ENCODE measurements at regions not wholly inside any gene's neighbourhood (a gene's known extent, or its start where the extent isn't known, plus 50 kb on each side); places are given as distances from the start of the nearest gene placed in this dataset.
"Not testable (repeated sequence)": the region's sequence is repeated elsewhere in the genome, so short reads cannot be mapped to it uniquely, and the experiment has no call there.

- DNase-seq, result no peak
Measured at GRCh38 chr4:60879135-60879701, 320.9 kb upstream of the ADGRL3 start.

- DNase-seq, result peak; percentile 11
Measured at GRCh38 chr4:60884587-60884986, 315.5 kb upstream of the ADGRL3 start.

- DNase-seq, result no peak
Measured at GRCh38 chr4:60885011-60885410, 315.1 kb upstream of the ADGRL3 start.

DNA sequence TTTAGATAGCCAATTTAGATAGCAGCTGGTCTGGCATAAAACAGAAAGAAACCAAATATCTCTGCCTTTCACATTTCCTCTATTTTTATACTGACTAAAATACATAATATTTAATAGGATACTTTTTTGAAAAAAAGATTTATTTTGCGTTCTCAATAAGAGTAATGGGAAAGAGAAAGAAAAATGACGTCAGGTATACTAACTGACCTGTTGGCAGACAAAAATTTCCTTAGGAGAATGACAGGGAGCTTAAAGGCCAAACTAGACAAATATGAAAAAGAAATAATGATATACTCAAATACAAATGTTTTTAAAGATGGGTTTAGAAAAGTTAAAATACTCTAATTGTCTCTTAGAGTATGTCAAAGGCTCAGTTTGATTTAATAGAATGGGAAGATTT, 309.4 kb upstream of the ADGRL3 start:
- DNase-seq, result no peak

DNA sequence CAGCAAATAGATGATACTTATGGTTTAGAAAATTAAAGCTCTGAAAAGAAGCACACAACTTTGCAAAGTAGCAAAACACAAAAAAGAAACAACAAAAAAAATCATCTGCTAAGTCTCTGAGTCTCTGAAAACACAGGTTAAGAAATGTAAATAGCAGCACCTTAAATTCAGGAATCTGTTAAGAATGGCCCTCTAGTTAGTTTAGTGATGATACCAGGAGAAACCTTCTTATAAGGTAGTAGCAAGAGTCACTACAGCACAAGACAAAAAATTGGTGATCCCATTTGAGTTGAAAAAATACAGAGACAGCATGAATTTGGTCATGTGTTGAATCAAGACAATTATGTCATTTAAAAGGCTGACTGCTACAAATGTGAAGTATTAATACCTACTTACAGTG, 308.2 kb upstream of the ADGRL3 start:
- no peak for DNase-seq

- no peak for DNase-seq
Measured at GRCh38 chr4:60897415-60897814, 302.7 kb upstream of the ADGRL3 start.

DNA sequence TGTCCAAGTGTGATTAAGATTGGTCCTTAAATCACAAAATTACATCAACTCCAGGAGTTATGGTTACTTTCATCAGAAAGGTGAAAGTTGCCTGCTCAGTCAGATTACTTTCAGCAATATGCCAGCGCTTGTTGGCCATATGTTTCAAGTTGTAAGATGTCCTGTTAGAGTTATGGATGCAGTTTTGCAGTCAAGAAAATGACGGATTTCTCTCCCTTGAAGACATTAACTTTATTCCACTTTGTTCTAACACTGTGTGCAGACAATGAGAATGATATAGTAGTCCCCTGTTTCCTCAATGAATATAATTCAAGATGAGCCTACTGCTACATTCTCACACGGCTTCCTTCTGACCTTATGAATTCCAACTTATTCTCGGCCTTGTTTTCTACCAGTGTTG, 295.0 kb upstream of the ADGRL3 start:
- no peak for DNase-seq

- no peak for DNase-seq
Measured at GRCh38 chr4:60911127-60911526, 289.0 kb upstream of the ADGRL3 start.

DNA sequence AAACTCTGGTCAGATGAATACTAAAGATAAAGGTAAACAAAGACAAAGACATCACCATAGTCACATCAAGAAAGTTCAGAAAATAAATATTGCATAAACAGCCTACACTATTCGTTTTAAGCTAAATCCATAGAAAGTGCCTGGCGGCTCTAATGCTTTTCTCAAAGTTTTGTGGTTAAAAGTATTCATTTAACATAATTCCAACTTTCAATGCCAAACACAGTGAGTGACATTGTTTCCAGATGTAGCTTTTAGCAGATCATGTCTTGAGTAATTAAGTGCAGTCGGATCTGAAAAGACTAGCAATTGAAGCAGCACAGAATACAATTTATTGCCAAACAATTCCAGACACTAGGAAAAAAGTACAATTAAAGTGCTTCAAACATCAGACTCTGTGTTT, 287.1 kb upstream of the ADGRL3 start:
- no peak for DNase-seq

DNA sequence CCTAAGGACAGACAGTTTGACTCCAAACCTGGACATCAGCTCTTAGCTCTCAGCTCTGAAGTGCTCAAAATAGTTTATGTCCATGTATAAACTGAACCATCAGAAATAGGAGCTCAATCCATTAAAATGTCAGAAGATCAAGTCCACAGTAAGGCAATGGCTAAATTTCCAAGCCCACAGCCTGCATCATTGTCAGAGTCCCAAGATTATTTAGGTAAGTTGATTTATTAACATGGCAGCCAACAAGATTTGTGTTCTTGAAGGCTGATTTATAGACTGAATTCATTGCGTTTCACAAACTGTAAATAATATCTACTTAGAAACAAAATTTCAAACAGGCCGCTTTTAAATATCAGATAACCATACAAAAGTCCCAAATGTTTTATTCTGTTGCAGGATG, 286.5 kb upstream of the ADGRL3 start:
- DNase-seq, result peak; percentile 29

DNA sequence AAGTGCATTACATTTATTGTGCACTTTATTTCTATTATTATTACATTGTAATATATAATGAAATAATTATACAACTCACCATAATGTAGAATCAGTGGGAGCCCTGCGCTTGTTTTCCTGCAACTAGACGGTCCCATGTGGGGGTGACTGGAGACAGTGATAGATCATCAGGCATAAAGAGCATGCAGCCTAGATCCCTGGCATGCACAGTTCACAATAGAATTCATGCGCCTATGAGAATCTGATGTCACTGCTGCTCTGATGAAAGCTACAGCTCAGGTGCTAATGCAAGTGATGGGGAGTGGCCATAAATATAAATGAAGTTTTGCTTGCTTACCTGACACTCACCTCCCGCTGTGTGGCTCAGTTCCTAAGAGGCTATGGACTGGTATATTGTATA, 278.4 kb upstream of the ADGRL3 start:
- DNase-seq, result not testable (repeated sequence)

DNA sequence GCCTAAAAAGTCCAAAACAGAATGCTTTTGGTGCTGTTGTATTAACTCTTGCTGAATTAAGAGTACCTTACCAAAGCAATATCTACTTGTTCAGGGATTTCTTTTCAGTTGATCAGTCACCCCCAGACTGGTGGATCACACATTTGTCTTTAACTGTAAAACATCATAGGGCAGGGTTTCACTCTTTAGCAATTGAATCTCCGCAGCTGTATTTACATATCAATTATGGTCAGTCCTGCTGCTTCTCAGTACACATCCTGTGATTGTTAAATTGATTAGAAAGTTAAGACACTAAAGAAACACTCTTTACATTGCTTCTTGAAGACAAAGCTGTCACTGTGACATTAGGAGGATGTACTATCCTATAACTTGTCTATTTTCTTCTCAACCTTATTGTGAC, 277.1 kb upstream of the ADGRL3 start:
- DNase-seq, result no peak

DNA sequence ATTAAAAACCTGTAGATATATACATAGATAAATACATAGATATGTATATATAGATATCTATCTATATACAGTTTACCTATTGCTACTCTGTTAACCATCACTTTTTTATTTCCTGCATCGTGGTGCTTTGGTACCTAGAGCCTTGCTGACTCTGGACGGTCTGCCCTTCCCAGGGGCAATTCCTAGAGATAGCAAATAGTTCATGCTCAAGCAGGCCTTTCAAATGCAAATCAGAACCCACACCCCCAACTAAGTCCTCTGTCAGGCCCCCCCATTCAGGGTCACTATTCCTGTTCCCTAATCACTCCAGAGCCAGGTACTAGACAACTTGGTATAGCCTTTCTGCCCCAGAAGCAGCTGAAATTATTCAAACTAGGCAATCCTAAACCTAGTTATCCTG, 273.5 kb upstream of the ADGRL3 start:
- DNase-seq, result no peak

DNA sequence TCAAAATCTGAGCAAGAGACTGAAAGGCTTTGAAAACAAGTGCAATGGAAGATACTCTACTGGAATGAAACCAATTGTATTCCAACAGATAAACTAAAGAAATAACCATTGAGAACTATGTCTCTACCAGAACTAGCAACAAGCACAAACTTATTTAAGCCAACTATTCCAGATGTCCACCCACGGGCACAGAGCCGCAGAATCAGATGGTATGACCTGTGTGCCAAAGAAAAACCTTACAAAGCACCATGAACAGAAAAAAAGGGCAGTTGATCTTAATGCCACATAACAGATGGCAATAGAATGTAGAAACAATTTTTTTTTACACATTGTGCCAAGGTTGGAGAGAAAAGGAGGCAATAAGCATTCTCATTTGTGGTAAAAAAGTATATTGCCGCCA, 269.3 kb upstream of the ADGRL3 start:
- no peak for DNase-seq

GRCh38 chr4:60934566-60935295, 265.4 kb upstream of the ADGRL3 start:
- DNase-seq, result no peak

GRCh38 chr4:60938181-60938580, 261.9 kb upstream of the ADGRL3 start:
- DNase-seq, result no peak

GRCh38 chr4:60938621-60939020, 261.5 kb upstream of the ADGRL3 start:
- DNase-seq, result no peak

DNA sequence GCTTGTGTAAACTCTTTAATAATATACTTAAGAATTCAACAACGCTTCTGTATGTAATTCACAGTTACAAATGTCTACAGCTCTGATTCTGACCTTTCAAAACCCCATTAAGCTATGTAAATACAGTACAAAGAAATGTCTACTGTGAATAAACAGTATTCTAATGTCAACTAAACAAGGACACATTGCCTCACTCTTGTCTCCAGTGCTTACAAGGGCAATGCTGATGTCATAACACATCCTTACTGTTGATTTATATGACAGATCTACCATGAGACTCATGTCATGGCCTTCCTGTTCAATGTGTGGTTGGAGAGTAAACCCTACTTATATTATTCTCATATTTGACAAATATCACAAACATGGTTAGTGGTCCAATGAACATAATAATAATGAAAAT, 256.1 kb upstream of the ADGRL3 start:
- DNase-seq, result no peak

GRCh38 chr4:60945641-60946040, 254.5 kb upstream of the ADGRL3 start:
- no peak for DNase-seq

DNA sequence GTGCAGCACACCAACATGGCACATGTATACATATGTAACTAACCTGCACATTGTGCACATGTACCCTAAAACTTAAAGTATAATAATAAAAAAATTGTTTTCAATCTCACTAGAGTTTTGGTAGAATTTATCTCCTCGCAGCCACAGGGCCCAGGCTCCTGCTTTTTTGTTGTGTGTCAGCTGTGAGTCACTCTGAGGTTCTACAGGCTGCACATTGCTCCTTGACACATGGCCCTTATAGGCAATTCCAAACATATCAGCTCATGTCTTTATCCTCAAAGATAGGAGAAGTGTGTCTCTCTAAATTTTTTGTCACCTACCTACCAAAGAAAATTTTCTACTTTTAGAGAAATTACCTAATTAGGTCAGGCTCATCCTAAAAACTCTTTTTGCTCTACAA, 252.1 kb upstream of the ADGRL3 start:
- DNase-seq, result no peak

GRCh38 chr4:60952921-60953320, 247.2 kb upstream of the ADGRL3 start:
- no peak for DNase-seq

GRCh38 chr4:60953826-60954225, 246.3 kb upstream of the ADGRL3 start:
- DNase-seq, result no peak

DNA sequence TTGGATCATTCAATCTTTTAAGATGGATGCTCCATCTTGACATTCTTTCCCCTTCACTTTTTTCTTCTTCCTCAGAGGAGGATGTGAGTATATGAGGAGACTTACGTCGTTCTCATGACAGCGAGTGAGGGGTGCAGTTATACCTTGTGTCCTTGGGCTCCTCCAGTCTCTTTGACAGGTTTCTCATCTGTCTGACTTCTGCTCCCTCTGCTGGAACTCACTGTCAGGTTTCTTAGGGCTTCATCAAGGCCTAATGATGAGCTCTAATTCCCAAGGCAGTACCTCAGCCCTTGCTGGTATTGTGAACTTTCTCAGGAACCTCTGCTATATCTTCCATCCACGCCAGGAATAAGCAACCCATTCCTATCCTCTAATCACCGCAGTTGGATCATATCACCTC, 237.8 kb upstream of the ADGRL3 start:
- no peak for DNase-seq

- DNase-seq, result no peak
Measured at GRCh38 chr4:60981534-60981933, 218.6 kb upstream of the ADGRL3 start.

Measured in renal pelvis (tissue), 1 donor.